Testis (tissue), 2 donors: ENCODE measurements at regions not wholly inside any gene's neighbourhood (a gene's known extent, or its start where the extent isn't known, plus 50 kb on each side); places are given as distances from the start of the nearest gene placed in this dataset.

Source experiments
- DNase-seq: peaks from one replicate; pipeline ENCODE4 v3.0.0-alpha.2; 2019
- H3K27ac ChIP-seq, 2 donors: fragments of 200-600 bp; sonication (generic); one replicate each; pipeline ENCODE4 v1.5.1; 2019
- H3K27me3 ChIP-seq: fragments of 200-600 bp; sonication (generic); one replicate; pipeline ENCODE4 v1.5.1; 2019
- H3K36me3 ChIP-seq: fragments of 200-600 bp; sonication (generic); one replicate; pipeline ENCODE4 v1.5.1; 2017; ENCODE audit warnings: low read depth; ENCODE audit errors: missing control alignments
- H3K4me1 ChIP-seq: fragments of 200-600 bp; sonication (generic); one replicate; pipeline ENCODE4 v1.5.1; 2019
- H3K4me3 ChIP-seq, 2 donors: fragments of 200-600 bp; sonication (generic); one replicate each; pipeline ENCODE4 v1.5.1; 2017 to 2019
- H3K9me3 ChIP-seq: fragments of 200-600 bp; sonication (generic); one replicate; pipeline ENCODE4 v1.5.1; 2017
- POLR2A ChIP-seq: fragments of 450-650 bp; IDR thresholded peaks from one replicate; pipeline ENCODE4 v1.6.1; 2017; ENCODE audit warnings: antibody characterized with exemption, mild to moderate bottlenecking, moderate library complexity
- WGBS, 2 donors: methylation state at CpG; one replicate each; pipeline ENCODE4 v1.1.5; 2018; 5-methylcytosine and 5-hydroxymethylcytosine counted together
- intact Hi-C: fragments of 100-400 bp; cut with DNase I; formaldehyde crosslinking; loops from one replicate; pipeline ENCODE4 v1.15.1; 2023; ENCODE audit warnings: low total_unique reads
- TF ChIP-seq, protein P1 (sequence below), 3 experiments: fragments of 450-650 bp in 2 of 3; fragments of 200-600 bp in 1 of 3; sonication (generic) in 1 of 3; IDR thresholded peaks; one replicate each; pipeline ENCODE4 v1.5.1; 2016 to 2019; ENCODE audit warnings: antibody characterized with exemption in 3 of 3, mild to moderate bottlenecking in 2 of 3, moderate library complexity in 1 of 3

DNA sequence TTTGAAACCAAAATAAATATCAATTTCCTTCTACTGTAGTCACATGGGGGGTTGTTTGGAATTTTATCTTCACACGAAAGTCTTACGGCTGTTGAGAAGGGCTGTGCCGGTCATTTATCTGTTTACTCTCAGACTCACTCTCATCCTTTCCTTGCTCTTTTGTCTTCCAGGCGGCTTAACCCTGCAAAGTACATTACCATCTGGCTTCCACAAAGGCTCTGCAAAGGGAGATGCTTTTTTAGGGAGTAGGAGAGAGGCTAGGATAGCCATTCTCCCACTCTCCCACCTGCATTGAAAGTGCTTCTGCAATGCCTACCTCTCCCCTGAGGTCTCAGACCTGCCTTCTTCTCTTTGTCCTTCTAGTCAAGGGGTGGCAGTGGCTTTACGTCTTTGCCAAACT lies 247.6 kb downstream of the MEIS1 start:
- H3K27me3 ChIP-seq = no peaks in the 10 kb centered on the region
- no peaks in the 10 kb centered on the region for H3K9me3 ChIP-seq
- 84 to 85% methylated on average over 5 of the region's 5 CpGs for WGBS, 2 donors
- no peaks in the 10 kb centered on the region for H3K4me1 ChIP-seq
- no peak for TF ChIP-seq POLR2A
- intact Hi-C loops = no loop called here
- no peak for DNase-seq
- no peak overlapping the region for H3K4me3 ChIP-seq
- H3K36me3 ChIP-seq = no peaks in the 10 kb centered on the region
- no peak overlapping the region for H3K27ac ChIP-seq

DNA sequence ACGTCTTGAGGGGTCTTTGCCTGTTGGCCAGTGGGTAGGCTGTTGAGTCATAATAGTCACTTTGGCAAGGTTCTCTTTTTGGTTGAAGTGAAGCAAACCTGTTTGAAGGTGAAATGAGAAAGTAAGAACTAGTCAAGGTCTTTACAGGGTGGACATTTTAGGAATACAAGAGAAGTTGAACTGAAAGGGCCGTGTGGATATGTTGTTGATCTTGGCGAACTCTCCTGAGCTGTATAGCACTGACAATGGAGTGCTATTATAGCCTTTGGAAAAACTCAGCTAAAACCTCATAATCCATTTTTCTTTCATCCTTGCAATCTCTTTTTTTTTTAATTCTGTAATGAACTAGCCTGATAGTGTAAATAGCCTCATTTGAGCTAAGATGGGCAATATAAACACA lies 248.1 kb downstream of the MEIS1 start:
- intact Hi-C loops = no loop called here
- Histone ChIP-seq H3K27ac (no peak overlapping the region), H3K9me3 (no peaks in the 10 kb centered on the region), H3K4me3 (no peak overlapping the region), H3K27me3 (no peaks in the 10 kb centered on the region), H3K36me3 (no peaks in the 10 kb centered on the region), H3K4me1 (no peaks in the 10 kb centered on the region)
- 79 to 83% methylated on average over 3 of the region's 3 CpGs for WGBS, 2 donors
- no peak for DNase-seq
- TF ChIP-seq POLR2A = no peak
- TF ChIP-seq, protein P1, sequence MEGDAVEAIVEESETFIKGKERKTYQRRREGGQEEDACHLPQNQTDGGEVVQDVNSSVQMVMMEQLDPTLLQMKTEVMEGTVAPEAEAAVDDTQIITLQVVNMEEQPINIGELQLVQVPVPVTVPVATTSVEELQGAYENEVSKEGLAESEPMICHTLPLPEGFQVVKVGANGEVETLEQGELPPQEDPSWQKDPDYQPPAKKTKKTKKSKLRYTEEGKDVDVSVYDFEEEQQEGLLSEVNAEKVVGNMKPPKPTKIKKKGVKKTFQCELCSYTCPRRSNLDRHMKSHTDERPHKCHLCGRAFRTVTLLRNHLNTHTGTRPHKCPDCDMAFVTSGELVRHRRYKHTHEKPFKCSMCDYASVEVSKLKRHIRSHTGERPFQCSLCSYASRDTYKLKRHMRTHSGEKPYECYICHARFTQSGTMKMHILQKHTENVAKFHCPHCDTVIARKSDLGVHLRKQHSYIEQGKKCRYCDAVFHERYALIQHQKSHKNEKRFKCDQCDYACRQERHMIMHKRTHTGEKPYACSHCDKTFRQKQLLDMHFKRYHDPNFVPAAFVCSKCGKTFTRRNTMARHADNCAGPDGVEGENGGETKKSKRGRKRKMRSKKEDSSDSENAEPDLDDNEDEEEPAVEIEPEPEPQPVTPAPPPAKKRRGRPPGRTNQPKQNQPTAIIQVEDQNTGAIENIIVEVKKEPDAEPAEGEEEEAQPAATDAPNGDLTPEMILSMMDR (IDR thresholded peaks at IDR 0.05) = no peak

DNA sequence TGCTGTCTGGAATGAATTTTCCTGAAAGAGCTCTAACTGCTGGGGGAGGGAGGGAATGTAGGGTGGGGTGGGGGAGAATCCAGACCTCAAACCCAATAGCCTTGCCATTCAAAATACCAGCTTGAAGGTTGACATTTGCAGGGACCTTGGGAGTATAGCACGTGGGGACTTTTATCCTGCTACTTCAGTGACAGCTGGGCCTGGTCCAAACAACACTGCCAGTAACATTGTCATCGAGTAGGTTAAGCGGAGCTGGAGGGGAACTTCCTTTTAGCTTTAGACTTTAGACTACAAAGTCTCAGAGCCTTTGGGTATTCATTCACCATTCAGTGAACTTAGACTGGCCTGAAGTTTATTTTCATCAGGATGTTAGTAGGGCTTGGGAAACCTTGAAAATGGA lies 248.7 kb downstream of the MEIS1 start:
- TF ChIP-seq, protein P1 (IDR thresholded peaks at IDR 0.05) = no peak
- TF ChIP-seq POLR2A = no peak
- Histone ChIP-seq H3K4me1 (no peaks in the 10 kb centered on the region), H3K27ac (no peak overlapping the region), H3K36me3 (no peaks in the 10 kb centered on the region), H3K4me3 (no peak overlapping the region), H3K9me3 (no peaks in the 10 kb centered on the region), H3K27me3 (no peaks in the 10 kb centered on the region)
- DNase-seq = no peak
- intact Hi-C loops = no loop called here
- WGBS, 2 donors = 36 to 48% methylated on average over 3 of the region's 3 CpGs

DNA sequence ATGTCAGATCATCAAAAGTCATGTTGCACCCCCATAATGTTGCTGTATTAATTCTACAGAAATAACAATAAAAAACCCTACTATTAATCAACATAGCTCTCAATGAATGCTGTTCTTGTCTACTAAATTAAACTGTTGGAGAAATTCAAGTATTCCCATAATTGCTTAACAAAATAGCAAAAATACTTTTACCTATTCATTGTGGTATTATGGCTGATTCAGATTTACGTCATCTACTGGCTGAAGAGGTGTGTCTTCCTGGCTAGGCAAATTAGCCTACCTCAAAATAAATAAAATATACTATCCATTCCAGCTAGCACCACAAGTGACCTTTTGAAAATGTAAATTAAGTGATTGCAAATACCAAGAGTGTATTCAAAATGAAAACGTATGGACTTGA lies 249.4 kb downstream of the MEIS1 start:
- DNase-seq = no peak
- Histone ChIP-seq H3K27me3 (no peaks in the 10 kb centered on the region), H3K4me3 (no peak overlapping the region), H3K4me1 (no peaks in the 10 kb centered on the region), H3K36me3 (no peaks in the 10 kb centered on the region), H3K27ac (no peak overlapping the region), H3K9me3 (no peaks in the 10 kb centered on the region)
- no peak for TF ChIP-seq POLR2A
- TF ChIP-seq, protein P1 (IDR thresholded peaks at IDR 0.05) = no peak
- intact Hi-C loops = no loop called here
- WGBS, 2 donors = 88 to 92% methylated on average over 2 of the region's 2 CpGs

DNA sequence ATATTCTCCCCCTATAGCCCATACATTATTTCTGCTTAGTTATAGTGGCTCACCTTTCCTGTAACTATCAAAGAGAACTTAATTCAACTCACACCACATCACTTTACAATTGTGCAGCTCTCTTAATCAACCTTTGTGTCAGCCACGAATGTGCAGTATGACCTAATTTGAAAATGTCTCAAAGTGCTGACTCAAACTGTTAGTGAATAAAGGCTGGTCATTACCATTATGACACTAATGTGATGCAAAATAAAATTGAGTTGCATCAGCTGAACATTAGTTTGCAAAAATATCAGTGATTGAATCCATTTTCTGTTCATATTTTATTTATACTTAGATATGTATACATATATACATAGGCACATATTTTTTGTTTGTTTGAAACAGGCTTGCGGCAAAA lies 251.8 kb downstream of the MEIS1 start:
- TF ChIP-seq, protein P1 (IDR thresholded peaks at IDR 0.05) = no peak
- TF ChIP-seq POLR2A = no peak
- intact Hi-C loops = no loop called here
- WGBS, 2 donors = 73 to 84% methylated on average over 2 of the region's 2 CpGs

More for the DNA sequence above, 251.8 kb downstream of the MEIS1 start:
- DNase-seq = no peak
- Histone ChIP-seq H3K4me3 (no peak overlapping the region), H3K27me3 (no peaks in the 10 kb centered on the region), H3K9me3 (no peaks in the 10 kb centered on the region), H3K36me3 (no peaks in the 10 kb centered on the region), H3K27ac (no peak overlapping the region), H3K4me1 (no peaks in the 10 kb centered on the region)
